ENCODE measurements at regions not wholly inside any gene's neighbourhood (a gene's known extent, or its start where the extent isn't known, plus 50 kb on each side); places are given as distances from the start of the nearest gene placed in this dataset.

GRCh38 chrX:113935518-113935917, 648.4 kb upstream of the HTR2C start:
- Histone ChIP-seq H3K36me3 (ENCODE audit: control insufficient read depth, insufficient read depth, low read length) (no peaks in the 10 kb centered on the region), H3K4me3 (ENCODE audit: extremely low read depth, insufficient read depth, low read length, poor library complexity, severe bottlenecking) (no peak overlapping the region), H3K27ac (ENCODE audit: low read depth, low read length, severe bottlenecking) (no peak overlapping the region), H3K9me3 (ENCODE audit: control insufficient read depth, low read length) (no peaks in the 10 kb centered on the region), H3K4me1 (ENCODE audit: control insufficient read depth, insufficient read depth, low read length, poor library complexity, severe bottlenecking) (no peaks in the 10 kb centered on the region)
- no CpG with 5 or more reads among the region's 2 CpGs for WGBS, 2 experiments (ENCODE audit: insufficient coverage in 2 of 2)

GRCh38 chrX:113933931-113934330, 650.0 kb upstream of the HTR2C start:
- Histone ChIP-seq H3K4me1 (ENCODE audit: control insufficient read depth, insufficient read depth, low read length, poor library complexity, severe bottlenecking) (no peaks in the 10 kb centered on the region), H3K4me3 (ENCODE audit: extremely low read depth, insufficient read depth, low read length, poor library complexity, severe bottlenecking) (no peak overlapping the region), H3K9me3 (ENCODE audit: control insufficient read depth, low read length) (no peaks in the 10 kb centered on the region), H3K36me3 (ENCODE audit: control insufficient read depth, insufficient read depth, low read length) (no peaks in the 10 kb centered on the region), H3K27ac (ENCODE audit: low read depth, low read length, severe bottlenecking) (no peak overlapping the region)

DNA sequence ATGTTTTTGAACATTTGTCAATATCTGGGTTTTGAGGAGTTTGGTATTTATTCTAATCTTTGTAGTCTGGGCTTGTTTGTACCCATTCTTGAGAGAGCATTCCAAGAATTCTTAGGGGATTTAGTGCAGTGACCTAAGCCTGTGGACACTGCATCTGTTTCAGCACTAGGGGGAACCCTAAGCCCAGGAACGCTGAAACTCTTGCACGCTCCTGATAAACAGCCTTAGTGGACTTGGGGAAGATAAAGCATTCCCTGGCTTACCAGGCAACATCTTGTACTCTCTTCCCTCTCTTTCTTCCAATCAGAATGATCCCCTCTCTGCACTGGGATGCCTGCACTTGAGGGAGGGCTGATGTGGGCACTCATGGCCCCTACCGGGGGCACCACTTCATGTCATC, 654.9 kb upstream of the HTR2C start:
- WGBS, 2 experiments (ENCODE audit: insufficient coverage in 2 of 2), result 0% methylated on average over 2 of the region's 3 CpGs; no CpG with 5 or more reads in 1 of the 2 experiments
- Histone ChIP-seq H3K36me3 (ENCODE audit: control insufficient read depth, insufficient read depth, low read length) (no peaks in the 10 kb centered on the region), H3K4me3 (ENCODE audit: extremely low read depth, insufficient read depth, low read length, poor library complexity, severe bottlenecking) (no peak overlapping the region), H3K4me1 (ENCODE audit: control insufficient read depth, insufficient read depth, low read length, poor library complexity, severe bottlenecking) (no peaks in the 10 kb centered on the region), H3K9me3 (ENCODE audit: control insufficient read depth, low read length) (peaks cover 4% of the 10 kb centered on the region), H3K27ac (ENCODE audit: low read depth, low read length, severe bottlenecking) (no peak overlapping the region)

GRCh38 chrX:113920661-113921060, 663.2 kb upstream of the HTR2C start:
- Histone ChIP-seq H3K9me3 (ENCODE audit: control insufficient read depth, low read length) (no peaks in the 10 kb centered on the region), H3K4me1 (ENCODE audit: control insufficient read depth, insufficient read depth, low read length, poor library complexity, severe bottlenecking) (no peaks in the 10 kb centered on the region), H3K27ac (ENCODE audit: low read depth, low read length, severe bottlenecking) (no peak overlapping the region), H3K36me3 (ENCODE audit: control insufficient read depth, insufficient read depth, low read length) (no peaks in the 10 kb centered on the region), H3K4me3 (ENCODE audit: extremely low read depth, insufficient read depth, low read length, poor library complexity, severe bottlenecking) (no peak overlapping the region)
- 80% methylated on average over 2 of the region's 4 CpGs; no CpG with 5 or more reads in 1 of the 2 experiments for WGBS, 2 experiments (ENCODE audit: insufficient coverage in 2 of 2)

DNA sequence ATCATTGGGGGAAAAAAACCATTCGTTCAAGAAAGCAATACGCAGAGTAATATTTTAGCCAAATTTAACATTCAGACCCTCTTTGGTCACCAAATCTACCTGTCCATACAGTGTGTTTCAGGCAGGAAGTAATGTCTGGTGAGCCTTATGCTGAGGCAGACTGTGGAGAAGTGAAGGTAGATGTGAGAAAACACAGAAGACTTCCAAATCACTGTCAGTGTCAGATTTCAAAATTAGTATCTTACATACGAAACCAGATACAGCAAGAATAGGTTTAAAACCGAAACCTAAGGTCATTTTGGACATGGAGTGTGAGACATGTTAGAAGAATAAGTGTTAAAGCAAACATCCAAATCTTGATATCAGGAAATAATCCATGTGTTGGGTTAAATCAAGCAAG, 664.5 kb upstream of the HTR2C start:
- Histone ChIP-seq H3K27ac (ENCODE audit: low read depth, low read length, severe bottlenecking) (no peak overlapping the region), H3K9me3 (ENCODE audit: control insufficient read depth, low read length) (no peaks in the 10 kb centered on the region), H3K4me3 (ENCODE audit: extremely low read depth, insufficient read depth, low read length, poor library complexity, severe bottlenecking) (no peak overlapping the region), H3K36me3 (ENCODE audit: control insufficient read depth, insufficient read depth, low read length) (no peaks in the 10 kb centered on the region), H3K4me1 (ENCODE audit: control insufficient read depth, insufficient read depth, low read length, poor library complexity, severe bottlenecking) (no peaks in the 10 kb centered on the region)
- WGBS, 2 experiments (ENCODE audit: insufficient coverage in 2 of 2), result no CpG with 5 or more reads among the region's 4 CpGs

GRCh38 chrX:113906168-113906567, 677.7 kb upstream of the HTR2C start:
- H3K4me3 ChIP-seq (ENCODE audit: extremely low read depth, insufficient read depth, low read length, poor library complexity, severe bottlenecking), result no peak overlapping the region
- no peaks in the 10 kb centered on the region for H3K4me1 ChIP-seq (ENCODE audit: control insufficient read depth, insufficient read depth, low read length, poor library complexity, severe bottlenecking)
- no peak overlapping the region for H3K27ac ChIP-seq (ENCODE audit: low read depth, low read length, severe bottlenecking)
- H3K9me3 ChIP-seq (ENCODE audit: control insufficient read depth, low read length), result no peaks in the 10 kb centered on the region
- no peaks in the 10 kb centered on the region for H3K36me3 ChIP-seq (ENCODE audit: control insufficient read depth, insufficient read depth, low read length)

DNA sequence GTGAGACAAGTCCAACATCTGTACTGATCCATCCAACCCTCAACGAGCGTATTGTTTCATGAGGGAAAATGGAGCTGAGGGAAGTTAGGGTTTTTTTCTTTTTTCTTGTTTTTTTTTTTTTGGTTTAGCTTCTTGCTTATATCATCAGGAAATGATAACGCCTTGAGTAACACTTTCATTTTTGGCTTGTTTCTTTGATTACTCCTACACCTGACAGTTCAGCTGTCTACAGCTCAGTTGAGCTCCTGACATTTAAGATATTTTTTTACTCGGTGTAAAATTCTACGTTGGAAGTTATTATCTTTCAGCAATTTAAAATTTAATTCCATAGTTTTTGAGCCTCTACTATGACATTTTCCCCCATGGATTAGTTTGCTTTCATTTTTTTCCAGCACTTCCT, 691.0 kb upstream of the HTR2C start:
- WGBS, 2 experiments (ENCODE audit: insufficient coverage in 2 of 2), result 80% methylated on average over 1 of the region's 5 CpGs; no CpG with 5 or more reads in 1 of the 2 experiments
- no peak overlapping the region for H3K4me3 ChIP-seq (ENCODE audit: extremely low read depth, insufficient read depth, low read length, poor library complexity, severe bottlenecking)
- H3K4me1 ChIP-seq (ENCODE audit: control insufficient read depth, insufficient read depth, low read length, poor library complexity, severe bottlenecking), result no peaks in the 10 kb centered on the region
- no peaks in the 10 kb centered on the region for H3K9me3 ChIP-seq (ENCODE audit: control insufficient read depth, low read length)
- no peaks in the 10 kb centered on the region for H3K36me3 ChIP-seq (ENCODE audit: control insufficient read depth, insufficient read depth, low read length)
- no peak overlapping the region for H3K27ac ChIP-seq (ENCODE audit: low read depth, low read length, severe bottlenecking)

DNA sequence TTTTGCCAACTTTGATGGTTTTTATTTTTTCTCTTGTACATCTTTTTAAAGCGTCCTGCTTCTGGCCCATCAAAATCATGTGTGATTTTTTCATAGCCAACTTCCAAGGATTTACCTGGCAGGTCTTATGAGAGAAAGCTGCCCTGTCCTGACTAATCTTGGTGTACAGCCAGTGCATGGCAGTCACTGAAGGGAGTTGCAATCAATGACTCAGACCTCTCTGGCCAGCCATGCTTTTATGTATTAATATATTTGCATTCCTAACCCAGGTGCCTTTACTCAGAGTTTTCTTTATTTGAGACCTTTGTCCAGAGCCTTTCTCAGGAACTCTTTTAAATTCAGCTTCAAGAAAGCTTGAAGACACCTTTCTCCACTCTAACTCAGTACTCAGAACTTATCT, 691.5 kb upstream of the HTR2C start:
- 80 to 100% methylated on average over 1 of the region's 1 CpG for WGBS, 2 experiments (ENCODE audit: insufficient coverage in 2 of 2)
- Histone ChIP-seq H3K9me3 (ENCODE audit: control insufficient read depth, low read length) (no peaks in the 10 kb centered on the region), H3K4me3 (ENCODE audit: extremely low read depth, insufficient read depth, low read length, poor library complexity, severe bottlenecking) (no peak overlapping the region), H3K36me3 (ENCODE audit: control insufficient read depth, insufficient read depth, low read length) (no peaks in the 10 kb centered on the region), H3K27ac (ENCODE audit: low read depth, low read length, severe bottlenecking) (no peak overlapping the region), H3K4me1 (ENCODE audit: control insufficient read depth, insufficient read depth, low read length, poor library complexity, severe bottlenecking) (no peaks in the 10 kb centered on the region)

DNA sequence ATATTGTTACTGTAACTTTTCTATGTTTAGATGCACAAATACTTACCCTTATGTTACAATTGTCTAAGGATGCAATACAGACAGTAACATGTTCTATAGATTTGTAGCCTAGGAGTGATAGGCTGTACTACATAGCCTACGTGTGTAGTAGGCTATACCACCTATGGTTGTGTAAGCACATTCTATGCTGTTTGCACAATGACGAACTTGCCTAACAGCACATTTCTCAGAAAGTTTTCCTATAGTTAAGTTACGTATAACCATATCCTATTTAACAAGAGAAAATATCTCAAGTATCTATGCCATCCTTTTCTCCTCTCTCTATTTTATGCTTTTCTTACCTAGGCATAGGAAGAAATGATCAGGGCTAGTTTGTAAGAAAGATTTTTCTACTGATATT, 710.8 kb upstream of the HTR2C start:
- H3K9me3 ChIP-seq (ENCODE audit: control insufficient read depth, low read length), result no peaks in the 10 kb centered on the region
- no peaks in the 10 kb centered on the region for H3K36me3 ChIP-seq (ENCODE audit: control insufficient read depth, insufficient read depth, low read length)
- no CpG with 5 or more reads among the region's 3 CpGs for WGBS, 2 experiments (ENCODE audit: insufficient coverage in 2 of 2)
- no peak overlapping the region for H3K4me3 ChIP-seq (ENCODE audit: extremely low read depth, insufficient read depth, low read length, poor library complexity, severe bottlenecking)
- H3K4me1 ChIP-seq (ENCODE audit: control insufficient read depth, insufficient read depth, low read length, poor library complexity, severe bottlenecking), result peaks cover 1% of the 10 kb centered on the region
- no peak overlapping the region for H3K27ac ChIP-seq (ENCODE audit: low read depth, low read length, severe bottlenecking)

GRCh38 chrX:113868711-113869110, 715.2 kb upstream of the HTR2C start:
- Histone ChIP-seq H3K9me3 (ENCODE audit: control insufficient read depth, low read length) (no peaks in the 10 kb centered on the region), H3K4me1 (ENCODE audit: control insufficient read depth, insufficient read depth, low read length, poor library complexity, severe bottlenecking) (peaks cover 4% of the 10 kb centered on the region), H3K27ac (ENCODE audit: low read depth, low read length, severe bottlenecking) (peak overlapping the region; percentile 75), H3K4me3 (ENCODE audit: extremely low read depth, insufficient read depth, low read length, poor library complexity, severe bottlenecking) (no peak overlapping the region), H3K36me3 (ENCODE audit: control insufficient read depth, insufficient read depth, low read length) (no peaks in the 10 kb centered on the region)
- WGBS, 2 experiments (ENCODE audit: insufficient coverage in 2 of 2), result no CpG with 5 or more reads among the region's 3 CpGs

DNA sequence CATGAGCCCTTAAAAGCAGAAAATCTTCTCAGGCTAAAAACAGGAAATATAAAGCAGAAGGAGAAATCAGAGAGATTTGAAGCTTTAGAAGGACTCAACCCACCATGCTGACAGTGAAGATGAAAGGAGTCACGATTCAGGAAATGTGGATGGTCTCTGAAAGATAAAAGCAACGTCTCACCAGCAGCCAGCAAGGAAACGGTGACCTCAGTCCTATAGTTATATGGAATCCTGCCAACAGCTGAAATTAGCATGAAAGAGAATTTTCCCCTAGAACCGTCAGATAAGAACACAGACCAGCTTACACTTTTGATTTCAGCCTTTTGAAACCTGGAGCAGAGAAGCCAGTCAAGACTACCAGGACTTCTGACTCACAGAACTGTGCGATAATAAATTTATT, 715.7 kb upstream of the HTR2C start:
- Histone ChIP-seq H3K36me3 (ENCODE audit: control insufficient read depth, insufficient read depth, low read length) (no peaks in the 10 kb centered on the region), H3K27ac (ENCODE audit: low read depth, low read length, severe bottlenecking) (peak overlapping the region; percentile 75), H3K4me1 (ENCODE audit: control insufficient read depth, insufficient read depth, low read length, poor library complexity, severe bottlenecking) (peaks cover 4% of the 10 kb centered on the region), H3K9me3 (ENCODE audit: control insufficient read depth, low read length) (no peaks in the 10 kb centered on the region), H3K4me3 (ENCODE audit: extremely low read depth, insufficient read depth, low read length, poor library complexity, severe bottlenecking) (no peak overlapping the region)
- no CpG with 5 or more reads among the region's 5 CpGs for WGBS, 2 experiments (ENCODE audit: insufficient coverage in 2 of 2)

GRCh38 chrX:113849408-113849807, 734.5 kb upstream of the HTR2C start:
- H3K27ac ChIP-seq (ENCODE audit: low read depth, low read length, severe bottlenecking), result no peak overlapping the region
- no peaks in the 10 kb centered on the region for H3K36me3 ChIP-seq (ENCODE audit: control insufficient read depth, insufficient read depth, low read length)
- H3K9me3 ChIP-seq (ENCODE audit: control insufficient read depth, low read length), result no peaks in the 10 kb centered on the region
- no peaks in the 10 kb centered on the region for H3K4me1 ChIP-seq (ENCODE audit: control insufficient read depth, insufficient read depth, low read length, poor library complexity, severe bottlenecking)
- no peak overlapping the region for H3K4me3 ChIP-seq (ENCODE audit: extremely low read depth, insufficient read depth, low read length, poor library complexity, severe bottlenecking)
